ENCODE measurements at regions not wholly inside any gene's neighbourhood (a gene's known extent, or its start where the extent isn't known, plus 50 kb on each side); places are given as distances from the start of the nearest gene placed in this dataset.

- Histone ChIP-seq H3K4me3 (ENCODE audit: low read depth in 2 of 2, low read length in 2 of 2) (no peak overlapping the region), H3K36me3 (ENCODE audit: control insufficient read depth, insufficient read depth, low read length) (no peaks in the 10 kb centered on the region), H3K27ac (ENCODE audit: low read length) (no peak overlapping the region), H3K4me1 (ENCODE audit: control insufficient read depth, insufficient read depth, low read length) (no peaks in the 10 kb centered on the region), H3K27me3 (ENCODE audit: control insufficient read depth, insufficient read depth, low read length) (no peaks in the 10 kb centered on the region), H3K9me3 (ENCODE audit: control insufficient read depth, insufficient read depth, low read depth, low read length) (no peaks in the 10 kb centered on the region)
- intact Hi-C loops (cut with micrococcal nuclease; ENCODE audit: unreplicated experiment) (no loop called here), in situ Hi-C loops (cut with HindIII; ENCODE audit: low pct_unique_long_range_greater_than_20kb, low sequenced_read_pairs) (no loop called here)
- ChIA-PET POLR2A (no interaction called here), CTCF (no interaction called here)
- TF ChIP-seq, protein P1, sequence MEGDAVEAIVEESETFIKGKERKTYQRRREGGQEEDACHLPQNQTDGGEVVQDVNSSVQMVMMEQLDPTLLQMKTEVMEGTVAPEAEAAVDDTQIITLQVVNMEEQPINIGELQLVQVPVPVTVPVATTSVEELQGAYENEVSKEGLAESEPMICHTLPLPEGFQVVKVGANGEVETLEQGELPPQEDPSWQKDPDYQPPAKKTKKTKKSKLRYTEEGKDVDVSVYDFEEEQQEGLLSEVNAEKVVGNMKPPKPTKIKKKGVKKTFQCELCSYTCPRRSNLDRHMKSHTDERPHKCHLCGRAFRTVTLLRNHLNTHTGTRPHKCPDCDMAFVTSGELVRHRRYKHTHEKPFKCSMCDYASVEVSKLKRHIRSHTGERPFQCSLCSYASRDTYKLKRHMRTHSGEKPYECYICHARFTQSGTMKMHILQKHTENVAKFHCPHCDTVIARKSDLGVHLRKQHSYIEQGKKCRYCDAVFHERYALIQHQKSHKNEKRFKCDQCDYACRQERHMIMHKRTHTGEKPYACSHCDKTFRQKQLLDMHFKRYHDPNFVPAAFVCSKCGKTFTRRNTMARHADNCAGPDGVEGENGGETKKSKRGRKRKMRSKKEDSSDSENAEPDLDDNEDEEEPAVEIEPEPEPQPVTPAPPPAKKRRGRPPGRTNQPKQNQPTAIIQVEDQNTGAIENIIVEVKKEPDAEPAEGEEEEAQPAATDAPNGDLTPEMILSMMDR (IDR thresholded peaks at IDR 0.05), result no peak
- TF ChIP-seq SIN3A (IDR thresholded peaks at IDR 0.05; ENCODE audit: borderline replicate concordance, insufficient read depth, low read depth, low read length), result no peak
- TF ChIP-seq, protein P2, sequence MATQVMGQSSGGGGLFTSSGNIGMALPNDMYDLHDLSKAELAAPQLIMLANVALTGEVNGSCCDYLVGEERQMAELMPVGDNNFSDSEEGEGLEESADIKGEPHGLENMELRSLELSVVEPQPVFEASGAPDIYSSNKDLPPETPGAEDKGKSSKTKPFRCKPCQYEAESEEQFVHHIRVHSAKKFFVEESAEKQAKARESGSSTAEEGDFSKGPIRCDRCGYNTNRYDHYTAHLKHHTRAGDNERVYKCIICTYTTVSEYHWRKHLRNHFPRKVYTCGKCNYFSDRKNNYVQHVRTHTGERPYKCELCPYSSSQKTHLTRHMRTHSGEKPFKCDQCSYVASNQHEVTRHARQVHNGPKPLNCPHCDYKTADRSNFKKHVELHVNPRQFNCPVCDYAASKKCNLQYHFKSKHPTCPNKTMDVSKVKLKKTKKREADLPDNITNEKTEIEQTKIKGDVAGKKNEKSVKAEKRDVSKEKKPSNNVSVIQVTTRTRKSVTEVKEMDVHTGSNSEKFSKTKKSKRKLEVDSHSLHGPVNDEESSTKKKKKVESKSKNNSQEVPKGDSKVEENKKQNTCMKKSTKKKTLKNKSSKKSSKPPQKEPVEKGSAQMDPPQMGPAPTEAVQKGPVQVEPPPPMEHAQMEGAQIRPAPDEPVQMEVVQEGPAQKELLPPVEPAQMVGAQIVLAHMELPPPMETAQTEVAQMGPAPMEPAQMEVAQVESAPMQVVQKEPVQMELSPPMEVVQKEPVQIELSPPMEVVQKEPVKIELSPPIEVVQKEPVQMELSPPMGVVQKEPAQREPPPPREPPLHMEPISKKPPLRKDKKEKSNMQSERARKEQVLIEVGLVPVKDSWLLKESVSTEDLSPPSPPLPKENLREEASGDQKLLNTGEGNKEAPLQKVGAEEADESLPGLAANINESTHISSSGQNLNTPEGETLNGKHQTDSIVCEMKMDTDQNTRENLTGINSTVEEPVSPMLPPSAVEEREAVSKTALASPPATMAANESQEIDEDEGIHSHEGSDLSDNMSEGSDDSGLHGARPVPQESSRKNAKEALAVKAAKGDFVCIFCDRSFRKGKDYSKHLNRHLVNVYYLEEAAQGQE (IDR thresholded peaks at IDR 0.05; ENCODE audit: insufficient read depth in 1 of 2, low read depth in 2 of 2, low read length in 1 of 2), result no peak
- no peak for TF ChIP-seq POLR2AphosphoS5 (IDR thresholded peaks at IDR 0.05; ENCODE audit: low read depth, low read length)
- TF ChIP-seq TCF7L2 (IDR thresholded peaks at IDR 0.05; ENCODE audit: low read depth, low read length), result no peak
- BruUV-seq (replicated peaks), result no TSS peak
- DNase-seq (ENCODE audit: low read depth, low spot score) (no peak), ATAC-seq (no peak)
Observed at GRCh38 chr2:81196933-81197628, 892.5 kb upstream of the LRRTM1 start.

DNA sequence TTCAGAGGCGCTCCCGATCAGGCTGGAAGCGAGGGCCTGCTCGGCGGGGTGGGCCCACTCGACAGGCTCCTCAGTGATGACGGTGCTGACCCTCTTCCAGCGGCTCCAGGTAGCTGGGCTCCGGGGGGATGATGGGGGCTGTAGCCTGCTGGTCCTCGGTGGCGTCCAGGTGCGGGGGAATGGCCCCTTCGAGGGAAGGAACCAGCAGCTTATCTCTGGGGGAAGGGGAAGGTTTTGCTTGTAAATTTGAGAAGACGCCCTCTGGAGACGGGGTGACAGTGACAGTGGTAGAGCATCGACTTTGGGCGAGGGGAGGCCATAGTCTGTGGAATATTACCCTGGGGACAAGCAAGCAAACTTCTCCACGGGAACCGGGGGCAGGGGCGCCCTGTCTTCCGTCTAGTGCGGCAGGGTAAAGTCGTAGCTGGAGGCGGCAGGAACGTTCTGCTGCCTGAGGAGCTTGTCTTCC, 891.9 kb upstream of the LRRTM1 start:
- H3K4me3 ChIP-seq (ENCODE audit: low read depth in 2 of 2, low read length in 2 of 2), result no peak overlapping the region
- ChIA-PET CTCF (no interaction called here), POLR2A (no interaction called here)
- no peak for DNase-seq (ENCODE audit: low read depth, low spot score)
- H3K4me1 ChIP-seq (ENCODE audit: control insufficient read depth, insufficient read depth, low read length), result no peaks in the 10 kb centered on the region
- no TSS peak for BruUV-seq (replicated peaks)
- H3K27ac ChIP-seq (ENCODE audit: low read length), result no peak overlapping the region
- no peaks in the 10 kb centered on the region for H3K9me3 ChIP-seq (ENCODE audit: control insufficient read depth, insufficient read depth, low read depth, low read length)
- ATAC-seq, result no peak
- intact Hi-C loops (cut with micrococcal nuclease; ENCODE audit: unreplicated experiment) (no loop called here), in situ Hi-C loops (cut with HindIII; ENCODE audit: low pct_unique_long_range_greater_than_20kb, low sequenced_read_pairs) (no loop called here)
- TF ChIP-seq TCF7L2 (IDR thresholded peaks at IDR 0.05; ENCODE audit: low read depth, low read length) (no peak), POLR2AphosphoS5 (IDR thresholded peaks at IDR 0.05; ENCODE audit: low read depth, low read length) (no peak), SIN3A (IDR thresholded peaks at IDR 0.05; ENCODE audit: borderline replicate concordance, insufficient read depth, low read depth, low read length) (no peak)
- TF ChIP-seq, protein P2 (IDR thresholded peaks at IDR 0.05; ENCODE audit: insufficient read depth in 1 of 2, low read depth in 2 of 2, low read length in 1 of 2), result no peak
- TF ChIP-seq, protein P1 (IDR thresholded peaks at IDR 0.05), result no peak
- H3K27me3 ChIP-seq (ENCODE audit: control insufficient read depth, insufficient read depth, low read length), result no peaks in the 10 kb centered on the region
- H3K36me3 ChIP-seq (ENCODE audit: control insufficient read depth, insufficient read depth, low read length), result no peaks in the 10 kb centered on the region

Data from Panc1 (cell line).